H9 (cell line): ENCODE measurements at regions not wholly inside any gene's neighbourhood (a gene's known extent, or its start where the extent isn't known, plus 50 kb on each side); places are given as distances from the start of the nearest gene placed in this dataset.

Experiments
- DNase-seq: peaks from one replicate; pipeline ENCODE4 v3.0.0-alpha.2; 2017
- H2AFZ ChIP-seq: one replicate; pipeline ENCODE4 v1.6.1; 2013; ENCODE audit warnings: mild to moderate bottlenecking, low read length, control low read depth, moderate library complexity
- H2AK5ac ChIP-seq: 2 replicates; pipeline ENCODE4 v1.6.1; 2013; ENCODE audit warnings: low read length, control low read depth, mixed read lengths; ENCODE audit not compliant: insufficient read length
- H2BK120ac ChIP-seq: one replicate; pipeline ENCODE4 v1.6.1; 2013; ENCODE audit warnings: low read depth, mild to moderate bottlenecking, low read length, control low read depth, inconsistent platforms; ENCODE audit not compliant: poor library complexity, severe bottlenecking
- H2BK12ac ChIP-seq: 2 replicates; pipeline ENCODE4 v1.6.1; 2013; ENCODE audit warnings: low read length, control low read depth, mixed read lengths, low read depth; ENCODE audit not compliant: insufficient read length
- H2BK15ac ChIP-seq: 2 replicates; pipeline ENCODE4 v1.6.1; 2013; ENCODE audit warnings: low read depth, low read length, control low read depth
- H2BK20ac ChIP-seq: one replicate; pipeline ENCODE4 v1.6.1; 2013; ENCODE audit warnings: low read depth, mild to moderate bottlenecking, low read length, control low read depth, inconsistent platforms; ENCODE audit not compliant: poor library complexity, severe bottlenecking
- H2BK5ac ChIP-seq: 2 replicates; pipeline ENCODE4 v1.6.1; 2013; ENCODE audit warnings: low read length, control low read depth, mixed read lengths; ENCODE audit not compliant: insufficient read length
- H3K14ac ChIP-seq: 2 replicates; pipeline ENCODE4 v1.6.1; 2013; ENCODE audit warnings: low read length, control low read depth; ENCODE audit not compliant: insufficient read depth
- H3K18ac ChIP-seq: 2 replicates; pipeline ENCODE4 v1.6.1; 2013; ENCODE audit warnings: low read depth, mild to moderate bottlenecking, mixed read lengths, low read length, control low read depth; ENCODE audit not compliant: insufficient read length
- H3K23ac ChIP-seq: 2 replicates; pipeline ENCODE4 v1.6.1; 2013; ENCODE audit warnings: low read length, control low read depth, mixed read lengths, low read depth; ENCODE audit not compliant: insufficient read length
- H3K23me2 ChIP-seq: 2 replicates; pipeline ENCODE4 v1.6.1; 2013; ENCODE audit warnings: low read depth, mild to moderate bottlenecking, mixed read lengths, low read length, control low read depth; ENCODE audit not compliant: insufficient read length, poor library complexity, severe bottlenecking
- H3K27ac ChIP-seq: 2 replicates; pipeline ENCODE4 v1.5.1; 2013; ENCODE audit warnings: low read length, control low read depth, mixed read lengths, low read depth; ENCODE audit not compliant: insufficient read length
- H3K27me3 ChIP-seq: 2 replicates; pipeline ENCODE4 v1.6.1; 2013; ENCODE audit warnings: low read length, control low read depth, inconsistent platforms; ENCODE audit not compliant: insufficient read depth
- H3K4ac ChIP-seq: 2 replicates; pipeline ENCODE4 v1.6.1; 2013; ENCODE audit warnings: low read depth, mild to moderate bottlenecking, control low read depth, inconsistent platforms, low read length, moderate library complexity
- H3K4me1 ChIP-seq: 2 replicates; pipeline ENCODE4 v1.6.1; 2013; ENCODE audit warnings: low read length, control low read depth, inconsistent platforms; ENCODE audit not compliant: insufficient read depth
- H3K4me2 ChIP-seq: 2 replicates; pipeline ENCODE4 v1.6.1; 2013; ENCODE audit warnings: low read length, control low read depth, mixed read lengths; ENCODE audit not compliant: insufficient read length, insufficient read depth
- H3K56ac ChIP-seq: 2 replicates; pipeline ENCODE4 v1.6.1; 2013; ENCODE audit warnings: low read depth, mild to moderate bottlenecking, mixed read lengths, low read length, control low read depth; ENCODE audit not compliant: insufficient read length
- H3K79me1 ChIP-seq: 2 replicates; pipeline ENCODE4 v1.6.1; 2013; ENCODE audit warnings: low read depth, mild to moderate bottlenecking, moderate library complexity, low read length, control low read depth, inconsistent platforms; ENCODE audit not compliant: insufficient read depth, poor library complexity, severe bottlenecking
- H3K79me2 ChIP-seq: 2 replicates; pipeline ENCODE4 v1.6.1; 2013; ENCODE audit warnings: low read length, control low read depth, inconsistent platforms; ENCODE audit not compliant: insufficient read depth
- H3K9ac ChIP-seq: 2 replicates; pipeline ENCODE4 v1.6.1; 2013; ENCODE audit warnings: low read length, control low read depth, mixed read lengths; ENCODE audit not compliant: insufficient read length; ENCODE audit errors: extremely low read depth
- H3K9me3 ChIP-seq: one replicate; pipeline ENCODE4 v1.6.1; 2013; ENCODE audit warnings: low read depth, low read length, inconsistent platforms; ENCODE audit not compliant: control insufficient read depth
- H3T11ph ChIP-seq: one replicate; pipeline ENCODE4 v1.6.1; 2013; ENCODE audit warnings: mild to moderate bottlenecking, low read length, control low read depth, inconsistent platforms
- H4K20me1 ChIP-seq: one replicate; pipeline ENCODE4 v1.6.1; 2013; ENCODE audit not compliant: control insufficient read depth, insufficient read length, insufficient read depth
- H4K5ac ChIP-seq: 2 replicates; pipeline ENCODE4 v1.6.1; 2013; ENCODE audit warnings: low read depth, mild to moderate bottlenecking, mixed read lengths, low read length, control low read depth; ENCODE audit not compliant: insufficient read length
- H4K8ac ChIP-seq: replicated peaks from 2 replicates; pipeline ENCODE4 v1.6.1; 2013; ENCODE audit warnings: low read length, control low read depth, mixed read lengths, low read depth; ENCODE audit not compliant: insufficient read length
- H4K91ac ChIP-seq: 2 replicates; pipeline ENCODE4 v1.6.1; 2013; ENCODE audit warnings: low read depth, mild to moderate bottlenecking, moderate library complexity, mixed read lengths, low read length, control low read depth; ENCODE audit not compliant: insufficient read length
- H3K27ac Mint-ChIP-seq, 3 experiments: 2 replicates in 2 of 3; 3 replicates in 1 of 3; pipeline ENCODE4 v1.8.0; 2020 to 2021; ENCODE audit warnings: mixed read lengths in 3 of 3, mild to moderate bottlenecking in 1 of 3, moderate library complexity in 1 of 3
- H3K27me3 Mint-ChIP-seq: 2 replicates; pipeline ENCODE4 v1.8.0; 2021; ENCODE audit warnings: low read depth, mild to moderate bottlenecking, moderate library complexity, mixed read lengths
- H3K36me3 Mint-ChIP-seq, 3 experiments: 2 replicates in 2 of 3; 3 replicates in 1 of 3; pipeline ENCODE4 v1.8.0; 2020 to 2021; ENCODE audit warnings: low read depth in 3 of 3, mixed read lengths in 3 of 3; ENCODE audit not compliant: insufficient read depth in 1 of 3
- H3K4me1 Mint-ChIP-seq, 2 experiments: 2 replicates each; pipeline ENCODE4 v1.8.0; 2020; ENCODE audit warnings: mixed read lengths in 2 of 2
- H3K4me3 Mint-ChIP-seq, 2 experiments: 2 replicates in 1 of 2; 3 replicates in 1 of 2; pipeline ENCODE4 v1.8.0; 2020 to 2021; ENCODE audit warnings: mild to moderate bottlenecking in 2 of 2, mixed read lengths in 2 of 2, moderate library complexity in 1 of 2
- H3K9me3 Mint-ChIP-seq, 2 experiments: 2 replicates in 1 of 2; 3 replicates in 1 of 2; pipeline ENCODE4 v1.8.0; 2020; ENCODE audit warnings: mild to moderate bottlenecking in 2 of 2, mixed read lengths in 2 of 2, moderate library complexity in 1 of 2
- CTCF ChIP-seq: fragments of 200-600 bp; sonication (generic); conservative IDR thresholded peaks from 3 replicates; pipeline ENCODE4 v1.8.0; 2021; ENCODE audit warnings: antibody characterized with exemption, mild to moderate bottlenecking
- WGBS: extraction: QIAGEN DNeasy Blood & Tissue Kit; methylation state at CpG from one replicate; pipeline ENCODE4 v1.1.7; 2013; ENCODE audit warnings: missing lambda C conversion rate, low lambda C conversion rate, mixed read lengths; ENCODE audit not compliant: insufficient read length; ENCODE audit errors: extremely low coverage; 5-methylcytosine and 5-hydroxymethylcytosine counted together

GRCh38 chr11:115843685-115844084 is 339.5 kb upstream of the CADM1 start:
- no peak overlapping the region for H3K14ac ChIP-seq
- H2BK120ac ChIP-seq = no peak overlapping the region
- no peak overlapping the region for H2AFZ ChIP-seq
- no peak overlapping the region for H2AK5ac ChIP-seq
- no peaks in the 10 kb centered on the region for H4K20me1 ChIP-seq
- H3K4me1 ChIP-seq = no peaks in the 10 kb centered on the region
- H3K4me1 Mint-ChIP-seq = peaks cover 7 to 8% of the 10 kb centered on the region in 2 experiments
- no peak overlapping the region for H3K4me2 ChIP-seq
- no peak for DNase-seq
- H3K36me3 Mint-ChIP-seq = no peaks in the 10 kb centered on the region
- no peak overlapping the region for H3K4ac ChIP-seq
- no peak overlapping the region for H3K23ac ChIP-seq
- no peak overlapping the region for H2BK12ac ChIP-seq
- H3K9me3 Mint-ChIP-seq = no peaks in the 10 kb centered on the region
- TF ChIP-seq CTCF = no peak
- no peak overlapping the region for H2BK5ac ChIP-seq
- H3K56ac ChIP-seq = no peak overlapping the region
- no peak overlapping the region for H3K27ac ChIP-seq
- no peak overlapping the region for H3K9ac ChIP-seq
- peaks cover 40% of the 10 kb centered on the region for H3K27me3 Mint-ChIP-seq
- H3K79me2 ChIP-seq = no peaks in the 10 kb centered on the region
- H3K4me3 Mint-ChIP-seq = no peak overlapping the region
- no peaks in the 10 kb centered on the region for H3K23me2 ChIP-seq
- no CpG with 5 or more reads among the region's 3 CpGs for WGBS
- H4K91ac ChIP-seq = no peak overlapping the region
- no peaks in the 10 kb centered on the region for H3K79me1 ChIP-seq
- no peaks in the 10 kb centered on the region; the same call in 1 of the 2 replicates for H3K27me3 ChIP-seq
- no peak overlapping the region for H2BK20ac ChIP-seq
- H4K5ac ChIP-seq = no peak overlapping the region
- H3T11ph ChIP-seq = no peak overlapping the region
- no peak overlapping the region for H4K8ac ChIP-seq
- H3K9me3 ChIP-seq = no peaks in the 10 kb centered on the region
- H3K18ac ChIP-seq = no peak overlapping the region
- no peak overlapping the region for H3K27ac Mint-ChIP-seq
- no peak overlapping the region for H2BK15ac ChIP-seq
